NCI-H2029 (cell line): ENCODE measurements at regions not wholly inside any gene's neighbourhood (a gene's known extent, or its start where the extent isn't known, plus 50 kb on each side); places are given as distances from the start of the nearest gene placed in this dataset.
A peak's percentile ranks its signal among the peaks of the same experiment; 100 is the strongest.

ENCODE experiments used
- DNase-seq: peaks from one replicate; lab custom pipeline; 2025; lab: John Stamatoyannopoulos, UW

DNA sequence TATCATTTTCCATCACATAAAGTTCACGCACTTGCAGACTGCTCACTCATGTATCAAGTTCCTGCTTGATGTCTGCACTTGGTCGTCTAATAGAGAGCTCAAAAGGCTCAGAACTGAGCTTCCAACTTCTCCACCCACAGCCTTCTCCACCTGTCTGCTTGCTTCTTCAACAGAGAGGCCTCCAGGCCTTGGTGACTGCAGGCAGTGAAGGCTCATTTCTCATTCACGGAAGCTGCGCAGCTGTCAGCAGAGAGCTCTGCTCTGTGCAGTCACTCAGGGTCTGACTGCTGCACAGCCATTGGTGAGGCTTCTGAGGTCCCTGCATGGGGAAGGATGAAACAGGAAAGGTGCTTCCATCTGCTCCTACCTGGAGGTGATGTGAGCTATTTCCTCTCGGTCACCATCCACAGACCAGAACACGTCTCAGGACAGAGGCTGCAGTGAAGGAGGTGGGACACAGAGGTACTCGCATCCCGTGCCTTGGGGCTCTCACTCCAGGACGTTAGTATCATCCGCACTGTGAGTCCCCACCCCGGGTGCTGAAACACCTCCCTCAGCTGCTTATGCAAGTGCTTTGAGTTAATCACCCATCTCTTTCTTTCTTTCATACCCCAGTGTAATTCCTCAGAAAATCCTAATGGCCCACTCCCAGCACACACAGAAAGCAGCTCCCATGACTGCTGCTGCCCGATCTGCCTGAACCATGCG lies 126.2 kb downstream of the TMEM18 start:
- DNase-seq, result no peak

DNA sequence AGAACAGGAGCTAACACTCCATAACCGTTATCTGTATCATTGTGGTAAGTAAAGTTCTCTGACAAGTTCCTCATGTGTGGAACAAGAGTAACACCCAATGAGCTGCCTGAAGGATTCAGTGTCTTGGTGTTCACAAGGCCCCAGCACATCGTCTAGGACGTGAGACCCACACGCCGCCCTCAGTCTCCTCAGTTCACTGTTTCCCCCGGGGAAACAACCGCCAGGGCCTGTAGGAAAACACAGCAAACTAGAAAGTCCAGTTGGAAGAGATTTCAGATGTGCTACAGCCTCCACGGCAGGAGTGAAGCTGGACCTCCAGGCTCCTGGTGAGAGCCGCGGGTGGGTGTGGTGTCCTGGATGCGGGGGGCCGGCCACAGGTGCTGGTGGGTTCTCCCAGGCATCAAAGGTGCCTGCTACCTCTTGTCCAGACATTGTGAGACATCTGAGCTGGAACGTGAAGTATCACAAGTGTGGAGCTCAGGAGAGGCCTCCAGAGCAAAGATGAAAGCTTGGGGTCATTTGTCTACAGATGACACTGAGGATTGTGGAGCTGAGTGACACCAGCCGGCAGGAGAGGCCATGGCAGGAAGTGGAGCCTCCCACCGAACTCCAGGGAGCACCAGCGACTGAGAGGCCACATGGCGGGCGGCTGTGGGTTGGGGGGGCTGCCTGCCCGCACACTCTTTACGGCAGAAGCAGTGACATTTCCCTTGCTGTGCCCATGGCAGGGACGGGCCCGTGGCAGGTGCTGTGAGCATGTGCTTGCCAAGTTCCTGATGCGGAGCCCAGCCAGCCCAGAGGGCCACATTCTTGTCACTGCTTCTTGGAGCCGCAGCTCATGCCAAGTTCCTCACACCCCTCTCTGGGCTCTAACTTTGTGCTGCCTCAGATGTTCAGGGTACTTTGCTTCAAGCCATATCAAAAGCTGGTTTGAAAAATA lies 131.2 kb downstream of the TMEM18 start:
- DNase-seq, result no peak

DNA sequence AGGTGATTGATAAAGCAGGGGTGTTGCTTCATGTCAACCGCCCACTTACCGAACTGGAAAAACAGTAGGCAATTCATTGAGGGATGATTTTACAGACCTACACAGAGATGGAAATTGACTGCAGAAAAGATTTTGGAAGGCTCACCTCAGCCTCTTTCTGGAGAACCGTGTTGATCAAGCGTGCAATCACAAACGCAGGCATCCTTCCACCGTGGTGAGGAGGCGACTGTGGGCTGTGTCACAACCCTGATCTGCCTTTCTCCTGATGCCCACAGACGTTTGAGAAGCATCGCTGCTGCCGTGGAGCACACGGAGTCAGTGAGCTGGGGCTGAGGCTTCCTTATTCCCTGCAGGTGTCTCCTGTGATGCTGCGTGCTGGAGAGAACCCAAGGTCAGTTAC lies 132.0 kb downstream of the TMEM18 start:
- no peak for DNase-seq

DNA sequence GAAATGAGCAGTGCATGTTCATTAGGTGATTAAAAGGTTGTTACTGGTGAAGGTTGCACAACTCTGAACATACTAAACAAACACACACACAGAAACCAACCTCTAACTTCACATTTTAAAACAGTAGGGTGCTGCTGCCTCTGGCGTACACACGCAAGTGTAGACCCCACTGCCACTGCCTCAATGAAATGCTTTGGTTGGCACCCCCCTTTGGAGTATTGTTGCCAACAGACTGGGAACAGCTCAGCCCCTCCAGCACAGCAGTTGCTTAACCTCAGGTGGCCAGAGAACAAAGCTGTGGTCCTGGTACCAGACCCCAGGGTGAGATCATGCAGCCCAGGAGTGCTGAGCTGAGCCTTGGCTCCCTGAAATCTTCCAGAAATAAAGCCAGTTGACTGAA lies 138.6 kb downstream of the TMEM18 start:
- no peak for DNase-seq

DNA sequence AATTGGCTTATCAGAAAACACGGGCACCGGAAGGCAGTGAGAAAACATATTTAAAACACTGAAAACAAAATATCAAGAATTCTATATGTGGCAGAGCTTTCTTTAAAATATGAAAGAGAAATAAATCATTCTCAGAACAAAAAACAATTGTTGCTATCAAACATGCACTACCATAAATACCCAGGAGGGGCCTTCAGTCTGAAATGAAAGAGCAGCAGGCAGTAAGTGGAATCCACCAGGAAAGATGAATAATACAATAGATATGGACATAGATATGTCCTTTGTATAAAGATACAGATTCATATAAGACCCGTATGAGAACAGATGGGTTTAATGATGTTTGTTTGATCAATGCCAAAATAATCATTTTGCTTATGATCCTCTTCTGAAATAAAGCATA lies 142.0 kb downstream of the TMEM18 start:
- no peak for DNase-seq

DNA sequence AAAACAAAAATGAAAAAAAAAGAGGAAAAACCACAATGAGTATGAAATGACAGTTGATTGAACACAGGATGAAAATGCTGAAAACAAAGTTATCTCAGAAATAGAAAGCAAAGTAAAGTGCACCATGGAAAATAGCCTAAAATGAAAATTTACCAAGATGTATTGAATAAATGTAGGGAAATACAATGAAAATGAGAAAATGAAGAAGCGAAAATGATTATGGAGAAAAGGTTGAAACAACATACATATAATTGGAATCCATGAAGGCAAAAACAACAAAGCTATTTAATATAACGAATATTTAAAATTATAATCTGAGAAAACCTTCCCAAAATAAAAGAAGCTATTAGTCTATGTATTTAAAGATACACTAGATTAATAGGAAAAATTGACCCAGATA lies 147.4 kb downstream of the TMEM18 start:
- no peak for DNase-seq

DNA sequence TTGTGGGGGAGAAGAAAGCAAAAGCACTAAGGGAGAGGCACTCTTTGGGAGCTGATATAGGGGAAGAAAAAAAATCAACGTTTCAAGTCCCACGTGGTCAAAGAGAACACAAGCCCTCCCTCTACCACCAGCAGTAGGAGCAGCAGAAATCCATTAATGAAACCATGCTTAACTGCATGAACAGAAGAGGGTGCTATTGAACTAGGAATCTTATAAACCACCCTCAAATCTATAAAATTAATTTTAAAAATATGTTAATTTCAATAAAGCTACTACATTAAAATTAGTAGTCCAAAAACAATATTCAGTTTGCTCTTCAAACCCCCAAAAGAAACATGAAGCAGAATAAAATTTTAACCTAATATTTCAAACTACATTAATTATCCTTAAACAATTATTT lies 147.8 kb downstream of the TMEM18 start:
- peak; percentile 24 for DNase-seq

DNA sequence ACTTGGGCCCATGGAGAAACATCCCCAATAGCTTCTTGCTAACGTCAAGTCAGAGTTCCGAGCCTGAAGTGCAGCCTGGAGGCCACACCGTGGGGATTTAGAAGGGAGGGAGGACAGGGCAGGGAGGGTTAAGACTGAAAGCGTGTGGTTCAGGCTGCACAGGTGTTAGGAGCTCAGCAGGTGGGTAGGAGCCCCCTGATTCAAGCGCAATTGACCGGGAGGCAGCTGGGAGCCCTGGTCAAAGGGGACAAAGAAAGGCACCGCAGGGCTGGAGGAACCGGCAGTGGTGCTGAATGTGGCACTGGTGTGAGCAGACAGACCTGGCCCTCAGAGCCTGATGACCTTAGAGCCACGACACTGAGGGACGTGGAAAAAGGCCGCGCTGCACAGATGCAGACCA lies 149.6 kb downstream of the TMEM18 start:
- no peak for DNase-seq

DNA sequence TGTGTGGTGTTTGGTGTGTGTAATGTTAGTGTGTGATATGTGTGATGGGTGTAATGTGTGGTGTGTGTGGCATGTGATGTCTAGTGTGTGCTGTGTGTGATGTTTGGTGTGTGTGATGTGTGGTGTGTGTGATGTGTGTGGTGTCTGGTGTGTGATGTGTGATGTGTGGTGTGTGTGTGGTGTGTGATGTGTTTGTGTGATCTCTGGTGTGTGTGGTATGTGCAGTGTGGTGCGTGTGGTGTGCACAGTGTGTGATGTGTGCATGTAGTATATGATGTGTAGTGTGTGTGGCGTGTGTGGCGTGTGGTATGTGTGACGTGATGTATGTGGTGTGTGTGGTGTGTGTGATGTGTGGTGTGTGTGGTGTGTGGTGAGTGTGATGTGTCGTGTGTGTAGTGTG lies 150.3 kb downstream of the TMEM18 start:
- DNase-seq, result no peak

DNA sequence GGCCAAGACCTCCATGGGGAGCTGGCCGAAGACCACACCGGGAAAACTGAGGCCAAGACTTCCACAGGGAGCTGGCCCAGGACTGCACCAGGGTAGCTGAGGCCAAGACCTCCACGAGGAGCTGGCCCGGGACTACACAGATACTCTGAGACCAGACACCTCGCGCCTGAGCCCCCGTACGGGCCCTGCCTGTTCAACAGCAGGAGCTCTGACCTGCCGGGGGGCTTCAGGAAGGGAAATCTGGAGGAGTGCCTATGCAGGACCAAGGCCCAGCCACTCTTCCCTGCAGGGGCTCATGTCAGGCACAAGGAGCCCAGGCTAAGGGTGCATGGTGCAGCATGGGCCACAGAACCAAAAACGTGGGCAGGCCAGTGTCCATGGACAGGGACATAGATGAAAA lies 151.6 kb downstream of the TMEM18 start:
- no peak for DNase-seq

DNA sequence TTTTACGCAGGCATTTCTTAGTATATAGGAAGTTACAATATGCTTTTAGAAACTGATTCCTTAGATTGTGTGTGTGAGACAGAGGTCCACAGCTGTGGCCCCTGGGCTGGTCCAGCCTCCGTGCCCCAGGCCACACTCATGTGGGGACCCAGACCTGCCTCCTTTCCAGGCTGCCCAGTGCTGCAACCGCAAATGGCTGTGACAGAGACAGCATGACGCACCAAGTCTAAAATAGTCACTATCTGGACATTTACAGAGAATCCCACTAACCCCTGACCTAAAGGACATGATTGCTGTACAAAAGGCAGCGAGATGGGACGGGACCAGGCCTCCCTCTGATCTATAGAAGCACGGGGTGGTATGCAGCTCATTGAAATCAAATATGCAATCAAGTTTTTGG lies 152.2 kb downstream of the TMEM18 start:
- no peak for DNase-seq

DNA sequence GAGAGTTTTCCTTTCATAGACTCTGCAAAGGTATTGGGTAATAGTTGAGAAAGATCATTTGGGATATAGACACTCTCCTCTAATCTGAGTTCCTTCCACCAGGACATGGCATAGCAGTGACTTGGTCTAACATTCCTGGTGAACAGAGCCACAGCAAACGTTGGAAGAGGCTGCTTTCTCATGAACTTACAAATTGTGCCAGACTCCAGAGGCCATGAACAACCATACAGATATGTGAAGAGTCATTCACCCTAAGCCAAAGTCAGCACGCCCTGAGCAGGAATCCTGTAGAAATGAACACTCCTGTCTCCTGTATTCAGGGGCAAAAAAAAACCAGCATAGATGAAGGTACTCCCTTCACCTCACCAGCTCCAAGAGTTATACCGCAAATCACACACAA lies 152.8 kb downstream of the TMEM18 start:
- no peak for DNase-seq

DNA sequence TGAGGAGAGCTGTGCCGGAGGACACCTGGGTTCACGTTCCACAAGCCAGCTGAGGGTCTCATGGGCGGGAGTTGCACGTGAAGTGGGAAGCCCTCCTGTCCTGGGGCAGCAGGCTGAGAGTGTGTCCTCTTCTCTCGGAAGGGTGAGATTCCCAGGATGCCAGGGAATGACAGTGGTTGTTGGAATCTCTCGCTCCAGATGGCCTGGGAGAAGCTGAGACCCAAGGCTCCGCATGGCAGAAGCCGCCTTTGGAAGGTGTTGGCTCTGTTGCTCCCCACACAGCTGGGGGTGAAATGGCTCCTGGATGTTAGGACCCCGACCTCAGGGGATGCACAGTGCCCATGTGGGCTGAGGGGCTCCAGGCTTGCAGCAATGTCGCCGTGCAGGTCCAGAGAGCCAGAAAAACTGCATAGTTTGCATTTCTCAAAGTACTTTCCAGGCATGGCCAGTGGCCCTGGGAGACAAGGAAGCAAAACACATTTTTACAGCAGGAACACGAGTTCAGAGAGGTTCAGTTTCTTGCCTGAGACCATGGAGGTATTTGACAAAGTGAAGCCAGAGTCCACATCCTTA lies 153.4 kb downstream of the TMEM18 start:
- no peak for DNase-seq

DNA sequence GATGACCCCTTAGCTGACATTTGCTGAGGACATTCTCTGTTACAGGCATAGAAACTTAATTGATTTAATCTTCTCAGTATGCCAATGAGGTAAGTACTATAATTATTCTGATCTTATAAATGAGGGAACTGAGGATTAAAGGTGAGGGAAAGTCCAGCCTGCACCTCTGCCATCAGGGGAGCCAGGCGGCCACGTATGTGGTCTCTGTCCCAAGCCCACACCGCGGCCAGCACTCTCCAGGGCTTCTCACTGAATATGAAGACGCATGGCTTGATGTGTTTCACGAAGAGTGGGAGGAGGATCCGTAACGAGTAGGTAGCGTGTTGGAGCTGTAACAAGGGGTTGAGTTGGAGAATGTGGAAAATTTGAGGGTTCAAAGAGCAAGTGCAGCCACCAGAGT lies 154.4 kb downstream of the TMEM18 start:
- DNase-seq, result no peak

DNA sequence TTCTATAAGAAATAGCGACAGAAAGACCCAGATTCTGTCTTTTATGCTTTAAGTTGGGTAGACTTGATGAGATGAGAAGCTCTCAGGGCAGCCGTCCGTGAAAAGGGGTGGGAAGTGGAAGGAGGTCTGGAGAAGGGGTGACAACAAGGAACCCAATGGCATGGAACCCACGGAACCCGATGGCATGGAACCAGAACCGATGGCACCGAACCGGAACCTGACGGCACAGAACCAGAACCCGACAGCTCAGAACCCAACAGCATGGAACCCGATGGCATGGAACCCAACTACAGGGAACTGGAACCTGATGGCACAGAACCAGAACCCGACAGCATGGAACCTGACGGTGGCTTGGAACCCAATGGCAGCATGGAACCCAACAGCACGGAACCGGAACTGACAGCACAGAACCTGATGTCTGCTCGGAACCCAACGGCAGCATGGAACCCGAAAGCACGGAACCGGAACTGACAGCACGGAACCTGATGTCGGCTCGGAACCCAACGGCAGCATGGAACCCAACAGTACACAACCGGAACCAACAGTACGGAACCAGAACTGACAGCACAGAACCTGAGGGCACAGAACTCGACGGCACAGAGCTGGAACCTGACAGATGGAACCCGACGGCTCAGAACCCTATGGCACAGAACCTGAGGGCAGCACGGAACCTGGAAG lies 155.2 kb downstream of the TMEM18 start:
- DNase-seq, result no peak

DNA sequence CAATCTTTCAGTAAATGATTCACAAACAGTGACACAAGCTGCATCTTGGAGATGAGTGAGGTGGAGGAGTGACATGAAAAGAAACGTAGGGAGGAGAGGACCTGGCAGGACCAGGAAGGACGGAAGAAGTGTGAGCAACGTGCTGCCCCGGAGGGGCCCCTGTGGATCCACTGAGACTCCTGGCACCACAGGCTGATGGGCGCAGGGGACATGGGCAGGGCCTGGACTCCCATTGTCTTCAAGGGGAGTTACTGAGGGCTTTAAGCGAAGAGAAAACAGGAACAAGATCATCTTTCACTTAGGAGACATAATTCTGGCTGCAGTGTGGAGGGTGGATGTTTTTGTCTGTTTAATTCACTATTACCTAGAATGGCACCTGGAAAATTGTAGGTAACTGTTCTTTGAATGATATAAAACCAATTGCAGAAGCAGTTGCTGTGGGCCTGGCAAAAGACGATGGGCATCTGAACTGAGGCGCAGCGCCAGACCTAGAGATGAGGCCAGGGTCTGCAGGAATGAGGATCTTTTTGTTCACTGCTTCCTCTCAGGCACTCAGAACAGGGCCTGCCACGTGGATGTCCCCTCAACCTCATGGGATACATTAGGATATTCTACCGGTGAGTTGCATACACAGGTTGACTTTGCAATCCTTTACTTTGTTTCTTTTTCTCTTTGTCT lies 156.4 kb downstream of the TMEM18 start:
- DNase-seq, result no peak

DNA sequence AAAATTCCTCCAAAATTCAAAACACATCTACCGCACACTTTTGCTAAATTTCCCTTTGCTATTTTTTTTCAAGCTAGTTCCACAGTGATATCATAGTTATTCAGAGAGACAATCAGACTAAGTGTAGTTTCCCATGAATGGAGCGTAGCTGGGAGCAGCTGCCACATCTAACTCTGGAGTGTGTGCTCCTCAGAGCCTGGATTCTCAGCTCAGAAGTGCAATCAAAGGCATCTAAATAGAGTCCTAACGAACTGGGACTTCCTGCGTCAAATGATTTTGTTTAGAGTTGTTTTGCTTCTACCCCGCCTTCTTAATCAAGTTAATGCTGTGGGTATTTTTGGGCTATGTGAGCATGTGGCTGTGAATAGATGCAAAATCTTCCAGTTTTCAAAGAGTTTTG lies 160.3 kb downstream of the TMEM18 start:
- no peak for DNase-seq

DNA sequence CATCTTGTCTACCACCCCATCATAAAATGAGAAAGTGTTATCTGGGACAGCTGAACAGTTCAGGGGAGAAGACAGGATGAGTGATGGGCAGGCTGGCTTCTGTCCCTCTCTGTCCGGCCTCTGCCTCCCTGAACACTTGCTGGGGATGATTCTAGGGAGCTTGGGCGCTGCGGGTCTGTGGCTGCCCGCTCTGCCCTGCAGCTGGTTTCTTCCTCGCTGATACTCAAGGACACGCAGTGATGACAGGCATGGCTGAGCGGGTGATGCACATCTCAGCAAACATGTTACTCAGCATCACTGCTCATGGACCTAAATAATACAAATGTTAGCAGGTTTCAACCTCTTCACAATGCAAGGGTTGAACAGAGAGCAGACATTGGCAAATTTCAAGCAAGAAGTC lies 161.1 kb downstream of the TMEM18 start:
- DNase-seq, result no peak

DNA sequence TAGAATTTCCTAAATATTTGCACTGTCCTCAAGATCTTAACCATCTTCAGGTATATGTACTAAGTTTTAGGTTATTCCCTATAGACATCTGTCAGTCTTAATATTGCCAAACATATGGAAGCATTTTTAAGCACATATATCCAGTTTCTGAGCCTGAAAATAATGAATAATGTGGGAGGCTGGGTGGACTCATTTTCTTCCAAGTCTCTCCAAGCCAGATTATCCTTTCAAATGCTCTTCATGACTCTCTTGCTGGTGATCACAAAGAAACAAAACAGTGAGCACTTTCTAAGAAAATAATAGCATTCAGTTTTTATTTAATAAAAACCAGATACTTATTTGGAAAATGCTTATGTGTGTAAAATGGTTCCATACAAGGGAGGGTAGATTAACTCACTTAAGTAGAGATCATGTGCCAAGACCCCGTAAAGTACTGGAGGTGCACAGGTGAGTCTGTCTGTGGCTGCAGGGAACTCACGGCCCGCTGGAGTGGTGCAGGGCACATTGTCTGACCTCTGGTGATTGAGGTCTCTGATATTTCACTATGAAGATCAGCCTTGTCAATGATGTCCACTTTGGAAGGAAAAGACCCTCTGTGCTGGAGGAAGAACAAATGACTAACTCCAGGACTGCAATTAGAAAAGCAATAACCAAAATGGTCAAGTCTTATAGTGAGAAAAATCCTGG lies 161.6 kb downstream of the TMEM18 start:
- no peak for DNase-seq

DNA sequence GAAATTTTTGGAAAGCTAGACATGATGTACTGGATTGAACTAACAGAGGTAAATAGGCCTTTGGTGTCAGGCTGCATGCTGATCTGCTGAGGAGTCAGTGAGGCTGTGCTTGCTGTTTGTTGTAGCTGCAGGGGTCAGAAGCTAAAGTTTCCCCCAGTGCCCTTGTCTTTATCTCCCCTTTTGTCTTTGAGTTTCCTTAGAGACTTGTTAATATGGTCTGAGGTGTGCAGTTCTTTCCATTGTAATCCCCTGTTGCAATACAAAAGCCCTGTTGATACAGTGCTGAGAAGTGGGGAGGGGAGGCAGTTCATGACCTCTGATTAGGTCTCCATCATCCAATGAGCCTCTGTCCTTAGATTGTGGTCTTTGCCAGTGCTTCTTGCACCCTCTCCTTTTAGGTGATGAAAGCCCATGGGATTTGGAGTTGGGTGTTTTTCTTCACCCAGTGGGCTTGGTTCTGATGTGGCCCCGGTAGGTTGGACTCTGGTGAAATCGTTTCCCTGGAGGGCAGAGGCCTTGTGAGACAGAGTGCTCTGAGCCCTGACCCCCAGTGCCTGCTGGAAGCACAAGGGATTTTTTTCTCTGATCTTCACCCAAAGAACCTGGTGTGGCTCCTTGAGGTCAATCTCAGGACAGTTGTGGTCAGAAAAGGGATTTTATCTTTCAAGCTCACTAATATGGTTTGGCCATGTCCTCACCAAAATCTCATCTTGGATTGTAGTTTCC lies 163.1 kb downstream of the TMEM18 start:
- DNase-seq, result no peak

DNA sequence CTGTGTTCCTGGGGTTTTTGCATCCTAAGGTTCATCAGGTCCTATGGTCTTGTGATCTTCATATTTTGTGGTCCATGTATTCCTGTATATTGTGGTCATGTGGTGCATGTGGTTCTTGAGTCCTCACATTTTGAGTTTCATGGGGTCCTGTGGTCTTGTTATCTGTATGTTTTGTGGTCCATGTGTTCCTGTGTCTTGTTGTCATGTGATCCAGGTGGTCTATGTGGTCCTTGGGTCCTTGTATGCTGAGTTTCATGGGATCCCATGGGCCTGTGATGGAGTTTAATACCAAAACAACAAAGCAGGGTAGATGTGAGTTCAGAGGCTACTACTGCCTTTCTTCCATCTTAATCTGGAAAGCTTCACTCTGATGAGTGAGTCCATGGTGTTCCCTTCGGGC lies 166.4 kb downstream of the TMEM18 start:
- no peak for DNase-seq
